Vagina (tissue), 2 donors: ENCODE measurements at regions not wholly inside any gene's neighbourhood (a gene's known extent, or its start where the extent isn't known, plus 50 kb on each side); places are given as distances from the start of the nearest gene placed in this dataset.

Experiments
- POLR2A ChIP-seq, 2 donors: fragments of 450-650 bp; IDR thresholded peaks; one replicate each; pipeline ENCODE4 v1.6.1; 2017; ENCODE audit warnings: antibody characterized with exemption in 2 of 2, mild to moderate bottlenecking in 2 of 2, moderate library complexity in 2 of 2
- POLR2AphosphoS5 ChIP-seq, 2 donors: sonication (generic); formaldehyde crosslinking; IDR thresholded peaks; one replicate each; pipeline ENCODE4 v1.9.0; 2017; ENCODE audit warnings: antibody characterized with exemption in 2 of 2, mild to moderate bottlenecking in 2 of 2, low read depth in 1 of 2; ENCODE audit not compliant: insufficient read depth in 1 of 2
- TF ChIP-seq, protein P1 (sequence below), 3 experiments: fragments of 450-650 bp in 2 of 3; fragments of 200-600 bp in 1 of 3; sonication (generic) in 1 of 3; IDR thresholded peaks; one replicate each; pipeline ENCODE4 v1.5.1; 2017 to 2019; ENCODE audit warnings: antibody characterized with exemption in 3 of 3, mild to moderate bottlenecking in 2 of 3, moderate library complexity in 2 of 3

DNA sequence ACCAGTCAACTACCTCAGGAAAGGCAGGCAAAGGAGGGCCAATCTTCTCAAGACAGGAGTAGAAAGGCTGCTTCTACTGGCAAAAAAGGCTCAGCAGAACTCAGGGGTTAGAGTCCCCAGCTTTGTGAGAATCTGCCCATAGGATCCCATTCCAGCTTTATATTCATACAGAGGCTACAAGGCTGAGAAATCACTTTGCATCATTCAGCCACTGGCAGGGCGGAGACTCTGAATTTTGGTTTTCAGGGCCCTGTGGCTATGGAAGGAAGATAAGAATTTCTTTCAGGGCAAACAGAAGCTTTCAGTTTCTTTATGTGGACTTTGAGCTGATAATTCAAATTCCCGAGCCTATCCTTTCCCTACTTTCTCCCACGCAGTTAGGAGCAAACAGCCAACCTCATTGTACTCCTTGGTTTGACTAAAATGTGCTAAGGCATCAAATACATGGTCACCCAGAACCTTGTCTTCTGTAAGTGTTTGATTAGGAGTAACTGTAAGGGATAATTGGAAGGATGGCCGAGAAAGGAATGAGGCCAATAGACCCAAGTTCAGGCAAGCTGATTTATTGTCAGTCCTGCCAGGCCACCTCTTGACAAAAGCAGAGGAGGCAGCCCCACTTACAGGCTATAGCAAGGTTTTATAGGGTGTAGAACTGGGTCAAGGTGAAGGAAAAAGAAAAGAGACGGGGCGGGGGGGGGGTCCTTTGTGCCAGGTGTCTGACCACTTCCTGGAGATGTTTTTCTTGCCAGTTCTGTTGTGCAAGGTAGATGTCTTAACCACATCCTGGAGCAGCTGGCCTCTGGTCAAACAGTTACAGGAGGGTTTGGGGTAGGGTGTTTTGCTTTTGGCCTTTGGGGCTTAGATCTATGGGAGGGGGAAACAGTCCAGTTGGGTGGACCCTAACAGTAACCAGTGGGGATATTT, 165.3 kb upstream of the PPP1R2C start:
- TF ChIP-seq, protein P1, sequence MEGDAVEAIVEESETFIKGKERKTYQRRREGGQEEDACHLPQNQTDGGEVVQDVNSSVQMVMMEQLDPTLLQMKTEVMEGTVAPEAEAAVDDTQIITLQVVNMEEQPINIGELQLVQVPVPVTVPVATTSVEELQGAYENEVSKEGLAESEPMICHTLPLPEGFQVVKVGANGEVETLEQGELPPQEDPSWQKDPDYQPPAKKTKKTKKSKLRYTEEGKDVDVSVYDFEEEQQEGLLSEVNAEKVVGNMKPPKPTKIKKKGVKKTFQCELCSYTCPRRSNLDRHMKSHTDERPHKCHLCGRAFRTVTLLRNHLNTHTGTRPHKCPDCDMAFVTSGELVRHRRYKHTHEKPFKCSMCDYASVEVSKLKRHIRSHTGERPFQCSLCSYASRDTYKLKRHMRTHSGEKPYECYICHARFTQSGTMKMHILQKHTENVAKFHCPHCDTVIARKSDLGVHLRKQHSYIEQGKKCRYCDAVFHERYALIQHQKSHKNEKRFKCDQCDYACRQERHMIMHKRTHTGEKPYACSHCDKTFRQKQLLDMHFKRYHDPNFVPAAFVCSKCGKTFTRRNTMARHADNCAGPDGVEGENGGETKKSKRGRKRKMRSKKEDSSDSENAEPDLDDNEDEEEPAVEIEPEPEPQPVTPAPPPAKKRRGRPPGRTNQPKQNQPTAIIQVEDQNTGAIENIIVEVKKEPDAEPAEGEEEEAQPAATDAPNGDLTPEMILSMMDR (IDR thresholded peaks at IDR 0.05): no peak
- no peak for TF ChIP-seq POLR2A (IDR thresholded peaks at IDR 0.05)
- no peak for TF ChIP-seq POLR2AphosphoS5 (IDR thresholded peaks at IDR 0.05; ENCODE audit: insufficient read depth in 1 of 2, low read depth in 1 of 2)
